IMR-90 (cell line): ENCODE measurements at regions not wholly inside any gene's neighbourhood (a gene's known extent, or its start where the extent isn't known, plus 50 kb on each side); places are given as distances from the start of the nearest gene placed in this dataset.

Experiments used
- ATAC-seq: fragments of 200-7000 bp; cut with Tn5 transposase; 2 replicates; pipeline ENCODE4 v1.9.1; 2020; ENCODE audit warnings: low read depth, mild to moderate bottlenecking, moderate library complexity
- BruUV-seq: library from RNA; stranded (reverse); fragments of 400-500 nt; replicated peaks from 2 replicates; lab custom pipeline; 2021; lab: Mats Ljungman, UMichigan
- CTCF ChIA-PET: fragments of 300-600 bp; formaldehyde crosslinking; extraction: SDS; loops from one replicate; lab custom pipeline; 2021; ENCODE audit warnings: antibody characterized with exemption; lab: Yijun Ruan, JAX
- POLR2A ChIA-PET: fragments of 300-600 bp; sonication (Branson Sonifier 250); formaldehyde crosslinking; loops from one replicate; lab custom pipeline; 2022; ENCODE audit warnings: antibody characterized with exemption; ENCODE audit not compliant: unreplicated experiment; lab: Charles Lee
- DNase-seq: peaks from one replicate; pipeline ENCODE4 v3.0.0; 2013
- H2AFZ ChIP-seq: replicated peaks from 2 replicates; pipeline ENCODE3; 2013; ENCODE audit warnings: low read length, mild to moderate bottlenecking; ENCODE audit not compliant: poor library complexity
- H2AK5ac ChIP-seq: 2 replicates; pipeline ENCODE4 v1.6.1; 2013; ENCODE audit warnings: low read depth, low read length, inconsistent platforms
- H2AK9ac ChIP-seq: replicated peaks from 2 replicates; pipeline ENCODE3; 2013; ENCODE audit warnings: mild to moderate bottlenecking, low read depth, low read length, moderate library complexity; ENCODE audit not compliant: poor library complexity
- H2BK120ac ChIP-seq: 2 replicates; pipeline ENCODE4 v1.6.1; 2013; ENCODE audit warnings: low read depth, low read length, inconsistent platforms
- H2BK15ac ChIP-seq: 3 replicates; pipeline ENCODE4 v1.6.1; 2013; ENCODE audit warnings: low read depth, low read length, inconsistent platforms
- H2BK20ac ChIP-seq: 2 replicates; pipeline ENCODE4 v1.6.1; 2013; ENCODE audit warnings: low read depth, mild to moderate bottlenecking, inconsistent platforms, low read length, moderate library complexity
- H2BK5ac ChIP-seq: 2 replicates; pipeline ENCODE4 v1.6.1; 2013; ENCODE audit warnings: mild to moderate bottlenecking, low read depth, low read length, inconsistent platforms; ENCODE audit not compliant: poor library complexity, severe bottlenecking
- H3K14ac ChIP-seq: replicated peaks from 2 replicates; pipeline ENCODE4 v1.6.1; 2013; ENCODE audit warnings: low read depth, low read length, inconsistent platforms
- H3K18ac ChIP-seq: 2 replicates; pipeline ENCODE4 v1.6.1; 2013; ENCODE audit warnings: low read depth, low read length, control low read depth
- H3K23ac ChIP-seq: 2 replicates; pipeline ENCODE4 v1.6.1; 2013; ENCODE audit warnings: low read depth, low read length, inconsistent platforms
- H3K27ac ChIP-seq: 2 replicates; pipeline ENCODE4 v1.5.1; 2013; ENCODE audit warnings: mild to moderate bottlenecking, control low read depth, low read length; ENCODE audit not compliant: insufficient read depth
- H3K27me3 ChIP-seq: 2 replicates; pipeline ENCODE4 v1.6.1; 2013; ENCODE audit warnings: low read length; ENCODE audit not compliant: control insufficient read depth, insufficient read depth
- H3K36me3 ChIP-seq: 2 replicates; pipeline ENCODE4 v1.6.1; 2013; ENCODE audit warnings: low read length, mixed read lengths; ENCODE audit not compliant: control insufficient read depth, insufficient read depth
- H3K4ac ChIP-seq: 2 replicates; pipeline ENCODE4 v1.6.1; 2013; ENCODE audit warnings: low read depth, low read length, inconsistent platforms
- H3K4me1 ChIP-seq: 2 replicates; pipeline ENCODE4 v1.6.1; 2013; ENCODE audit warnings: low read length, mixed read lengths; ENCODE audit not compliant: control insufficient read depth, insufficient read depth
- H3K4me2 ChIP-seq: 2 replicates; pipeline ENCODE4 v1.6.1; 2013; ENCODE audit warnings: low read depth, mild to moderate bottlenecking, control low read depth, low read length, moderate library complexity
- H3K4me3 ChIP-seq: 2 replicates; pipeline ENCODE4 v1.5.1; 2013; ENCODE audit warnings: low read depth, mild to moderate bottlenecking, control low read depth, low read length, moderate library complexity; ENCODE audit not compliant: insufficient read depth
- H3K56ac ChIP-seq: 2 replicates; pipeline ENCODE4 v1.6.1; 2013; ENCODE audit warnings: low read length, inconsistent platforms; ENCODE audit not compliant: insufficient read depth; ENCODE audit errors: extremely low read depth
- H3K79me1 ChIP-seq, 2 experiments: 2 replicates each; pipeline ENCODE4 v1.6.1; 2013; ENCODE audit warnings: low read length in 2 of 2, inconsistent platforms in 1 of 2, low read depth in 1 of 2
- H3K9ac ChIP-seq: 2 replicates; pipeline ENCODE4 v1.6.1; 2013; ENCODE audit warnings: low read depth, low read length, control low read depth
- H3K9me1 ChIP-seq: 2 replicates; pipeline ENCODE4 v1.6.1; 2013; ENCODE audit warnings: low read length, inconsistent platforms; ENCODE audit not compliant: insufficient read depth
- H3K9me3 ChIP-seq: 2 replicates; pipeline ENCODE4 v1.6.1; 2013; ENCODE audit warnings: low read length; ENCODE audit not compliant: control insufficient read depth, insufficient read depth
- H4K20me1 ChIP-seq: 2 replicates; pipeline ENCODE4 v1.6.1; 2013; ENCODE audit warnings: low read length, inconsistent platforms; ENCODE audit not compliant: insufficient read depth
- H4K5ac ChIP-seq: 2 replicates; pipeline ENCODE4 v1.6.1; 2013; ENCODE audit warnings: mild to moderate bottlenecking, low read depth, low read length, control low read depth
- H4K8ac ChIP-seq, 2 experiments: 2 replicates each; pipeline ENCODE4 v1.6.1; 2013; ENCODE audit warnings: low read depth in 2 of 2, low read length in 2 of 2, control low read depth in 1 of 2, inconsistent platforms in 1 of 2
- H4K91ac ChIP-seq: 2 replicates; pipeline ENCODE4 v1.6.1; 2013; ENCODE audit warnings: low read depth, low read length, inconsistent platforms; ENCODE audit not compliant: insufficient read depth
- FOS ChIP-seq: fragments of 150-350 bp; IDR thresholded peaks from 2 replicates; pipeline ENCODE4 v1.6.1; 2016; ENCODE audit warnings: low read depth, low read length
- POLR2A ChIP-seq: IDR thresholded peaks from 2 replicates; pipeline ENCODE4 v1.6.1; 2012; ENCODE audit warnings: mild to moderate bottlenecking, low read depth, low read length
- RCOR1 ChIP-seq: IDR thresholded peaks from 2 replicates; pipeline ENCODE4 v1.6.1; 2012; ENCODE audit warnings: mild to moderate bottlenecking, low read length, improper control_type of control experiment; ENCODE audit not compliant: insufficient replicate concordance
- SMC3 ChIP-seq: fragments of 150-350 bp; IDR thresholded peaks from 2 replicates; pipeline ENCODE4 v1.6.1; 2016; ENCODE audit warnings: low read depth, mild to moderate bottlenecking, antibody characterized with exemption, low read length, moderate library complexity
- WGBS, 2 experiments: methylation state at CpG; one replicate each; pipeline versions ENCODE4 v1.1.5 to v1.1.7; 2013; ENCODE audit warnings: missing lambda C conversion rate in 2 of 2; ENCODE audit not compliant: insufficient read length in 1 of 2; ENCODE audit errors: extremely low coverage in 2 of 2; 5-methylcytosine and 5-hydroxymethylcytosine counted together
- dilution Hi-C: fragments of 300-500 bp; cut with HindIII; formaldehyde crosslinking; loops from one replicate; pipeline ENCODE4 v1.14.3; 2018; ENCODE audit warnings: low sequenced_read_pairs; ENCODE audit not compliant: unreplicated experiment
- in situ Hi-C: fragments of 300-500 bp; cut with MboI; formaldehyde crosslinking; loops from 3 replicates; pipeline ENCODE4 v1.14.3; 2019; ENCODE audit warnings: low sequenced_read_pairs, inconsistent platforms, mixed read lengths
- intact Hi-C: fragments of 100-400 bp; cut with micrococcal nuclease; formaldehyde crosslinking; loops from 2 replicates; pipeline ENCODE4 v1.10.0; 2022

DNA sequence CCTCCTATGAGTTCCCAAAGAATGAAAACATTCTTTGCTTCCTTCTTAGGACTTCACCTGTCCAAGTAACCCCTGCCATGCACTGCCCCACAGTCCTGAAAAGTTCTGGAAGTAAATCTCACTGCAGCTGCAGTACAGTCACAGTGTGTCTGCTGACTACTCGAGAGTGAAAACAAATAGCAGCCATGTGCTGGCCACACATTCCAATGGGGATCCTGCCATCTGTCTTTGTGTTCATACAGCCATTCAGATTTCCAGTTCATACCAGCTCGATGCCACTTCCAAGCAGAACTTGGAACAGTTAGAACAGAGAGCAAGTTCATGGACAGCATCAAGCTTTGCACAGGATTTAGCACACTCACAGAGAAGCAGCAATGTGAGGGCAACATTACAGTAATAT is 629.9 kb upstream of the ACVR2A start:
- BruUV-seq: no TSS peak
- no peak overlapping the region for H3K9ac ChIP-seq
- H4K20me1 ChIP-seq: no peaks in the 10 kb centered on the region
- ChIA-PET CTCF (no interaction called here), POLR2A (no interaction called here)
- H2AK5ac ChIP-seq: no peak overlapping the region
- H3K56ac ChIP-seq: no peak overlapping the region
- no peak overlapping the region for H3K14ac ChIP-seq
- no peak overlapping the region for H3K4me3 ChIP-seq
- no peak overlapping the region for H4K8ac ChIP-seq
- 38% methylated on average over 1 of the region's 2 CpGs; no CpG with 5 or more reads in 1 of the 2 experiments for WGBS, 2 experiments
- no peak overlapping the region for H3K18ac ChIP-seq
- no peak overlapping the region for H2BK20ac ChIP-seq
- no peak overlapping the region for H2BK5ac ChIP-seq
- ATAC-seq (no peak), DNase-seq (no peak)
- no peak for TF ChIP-seq POLR2A
- no peak for TF ChIP-seq SMC3
- TF ChIP-seq FOS: no peak
- TF ChIP-seq RCOR1: no peak
- peaks cover 5% of the 10 kb centered on the region; the same call in 1 of the 2 replicates for H3K9me3 ChIP-seq
- no peak overlapping the region for H2BK120ac ChIP-seq
- no peak overlapping the region for H4K5ac ChIP-seq
- in situ Hi-C loops (no loop called here), intact Hi-C loops (no loop called here), dilution Hi-C loops (no loop called here)
- H3K79me1 ChIP-seq: no peaks in the 10 kb centered on the region
- H3K9me1 ChIP-seq: no peaks in the 10 kb centered on the region
- no peak overlapping the region for H3K4me2 ChIP-seq
- H2BK15ac ChIP-seq: no peak overlapping the region
- no peak overlapping the region for H2AK9ac ChIP-seq
- no peaks in the 10 kb centered on the region for H3K36me3 ChIP-seq
- no peak overlapping the region for H3K4ac ChIP-seq
- no peak overlapping the region for H3K27ac ChIP-seq
- no peak overlapping the region for H3K23ac ChIP-seq
- no peaks in the 10 kb centered on the region for H3K27me3 ChIP-seq
- no peak overlapping the region for H2AFZ ChIP-seq
- H3K4me1 ChIP-seq: no peaks in the 10 kb centered on the region
- no peak overlapping the region for H4K91ac ChIP-seq
